OCI-LY1 (cell line): ENCODE measurements at regions not wholly inside any gene's neighbourhood (a gene's known extent, or its start where the extent isn't known, plus 50 kb on each side); places are given as distances from the start of the nearest gene placed in this dataset.

Experiments
- EZH2 ChIP-seq: fragments of 200-600 bp; sonication (generic), shearing (Covaris generic); IDR thresholded peaks from 2 replicates; pipeline ENCODE4 v1.8.0; 2017; ENCODE audit warnings: borderline replicate concordance, mixed run types, mild to moderate bottlenecking, antibody characterized with exemption, low read length, moderate library complexity, mixed read lengths
- TF ChIP-seq, protein P1 (sequence below): fragments of 200-600 bp; sonication (generic), shearing (Covaris generic); IDR thresholded peaks from 2 replicates; pipeline ENCODE4 v1.5.1; 2017; ENCODE audit warnings: mild to moderate bottlenecking, antibody characterized with exemption, low read length, moderate library complexity, mixed read lengths

- no peak for TF ChIP-seq EZH2
- TF ChIP-seq, protein P1, sequence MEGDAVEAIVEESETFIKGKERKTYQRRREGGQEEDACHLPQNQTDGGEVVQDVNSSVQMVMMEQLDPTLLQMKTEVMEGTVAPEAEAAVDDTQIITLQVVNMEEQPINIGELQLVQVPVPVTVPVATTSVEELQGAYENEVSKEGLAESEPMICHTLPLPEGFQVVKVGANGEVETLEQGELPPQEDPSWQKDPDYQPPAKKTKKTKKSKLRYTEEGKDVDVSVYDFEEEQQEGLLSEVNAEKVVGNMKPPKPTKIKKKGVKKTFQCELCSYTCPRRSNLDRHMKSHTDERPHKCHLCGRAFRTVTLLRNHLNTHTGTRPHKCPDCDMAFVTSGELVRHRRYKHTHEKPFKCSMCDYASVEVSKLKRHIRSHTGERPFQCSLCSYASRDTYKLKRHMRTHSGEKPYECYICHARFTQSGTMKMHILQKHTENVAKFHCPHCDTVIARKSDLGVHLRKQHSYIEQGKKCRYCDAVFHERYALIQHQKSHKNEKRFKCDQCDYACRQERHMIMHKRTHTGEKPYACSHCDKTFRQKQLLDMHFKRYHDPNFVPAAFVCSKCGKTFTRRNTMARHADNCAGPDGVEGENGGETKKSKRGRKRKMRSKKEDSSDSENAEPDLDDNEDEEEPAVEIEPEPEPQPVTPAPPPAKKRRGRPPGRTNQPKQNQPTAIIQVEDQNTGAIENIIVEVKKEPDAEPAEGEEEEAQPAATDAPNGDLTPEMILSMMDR = no peak
Observed at GRCh38 chr3:177351206-177351605, 153.9 kb upstream of the TBL1XR1 start.
